Upper lobe of left lung (tissue), 6 donors: ENCODE measurements at regions not wholly inside any gene's neighbourhood (a gene's known extent, or its start where the extent isn't known, plus 50 kb on each side); places are given as distances from the start of the nearest gene placed in this dataset.

Experiments
- ATAC-seq, 2 donors: fragments of 200-7000 bp; cut with Tn5 transposase; one replicate each; pipeline ENCODE4 v1.9.1; 2022; ENCODE audit warnings: mild to moderate bottlenecking in 2 of 2, moderate library complexity in 2 of 2; ENCODE audit not compliant: low FRiP score in 2 of 2
- DNase-seq, 2 donors: peaks; one replicate each; pipeline ENCODE4 v3.0.0-alpha.2; 2019 to 2020
- H3K27ac ChIP-seq, 4 donors: fragments of 200-600 bp; sonication (generic); one replicate each; pipeline ENCODE4 v1.5.1; 2016 to 2019
- H3K27me3 ChIP-seq, 4 donors: fragments of 200-600 bp; sonication (generic); one replicate each; pipeline ENCODE4 v1.5.1; 2017 to 2019
- H3K36me3 ChIP-seq, 4 donors: fragments of 200-600 bp; sonication (generic); one replicate each; pipeline ENCODE4 v1.5.1; 2016 to 2019
- H3K4me1 ChIP-seq, 4 donors: fragments of 200-600 bp; sonication (generic); one replicate each; pipeline ENCODE4 v1.5.1; 2018 to 2019
- H3K4me3 ChIP-seq, 4 donors: fragments of 200-600 bp; sonication (generic); one replicate each; pipeline ENCODE4 v1.5.1; 2017 to 2019; ENCODE audit warnings: mild to moderate bottlenecking in 2 of 4, moderate library complexity in 1 of 4
- H3K9me3 ChIP-seq, 4 donors: fragments of 200-600 bp; sonication (generic); one replicate each; pipeline ENCODE4 v1.5.1; 2018 to 2019
- EP300 ChIP-seq, 4 donors: sonication (generic); formaldehyde crosslinking; IDR thresholded peaks; one replicate each; pipeline ENCODE4 v1.5.1; 2017; ENCODE audit warnings: antibody characterized with exemption in 4 of 4, control low read depth in 2 of 4
- POLR2A ChIP-seq, 4 donors: fragments of 450-650 bp; IDR thresholded peaks; one replicate each; pipeline ENCODE4 v1.5.1; 2016 to 2017; ENCODE audit warnings: antibody characterized with exemption in 4 of 4, mild to moderate bottlenecking in 2 of 4
- POLR2AphosphoS5 ChIP-seq, 2 donors: sonication (generic); formaldehyde crosslinking; IDR thresholded peaks; one replicate each; pipeline ENCODE4 v1.5.1; 2017; ENCODE audit warnings: antibody characterized with exemption in 2 of 2
- WGBS, 2 donors: methylation state at CpG; one replicate each; pipeline ENCODE4 v1.1.5; 2017 to 2018; 5-methylcytosine and 5-hydroxymethylcytosine counted together
- TF ChIP-seq, protein P1 (sequence below), 6 experiments: fragments of 450-650 bp in 4 of 6; fragments of 200-600 bp in 2 of 6; sonication (generic) in 2 of 6; IDR thresholded peaks; one replicate each; pipeline ENCODE4 v1.5.1; 2016 to 2019; ENCODE audit warnings: antibody characterized with exemption in 6 of 6
- donor health status: DM: no; HTN: no; CAD: no; lungs with moderate emphysema.
- donor health status: DM: no; HTN: yes; CAD: no; lungs with severe emphysema.

DNA sequence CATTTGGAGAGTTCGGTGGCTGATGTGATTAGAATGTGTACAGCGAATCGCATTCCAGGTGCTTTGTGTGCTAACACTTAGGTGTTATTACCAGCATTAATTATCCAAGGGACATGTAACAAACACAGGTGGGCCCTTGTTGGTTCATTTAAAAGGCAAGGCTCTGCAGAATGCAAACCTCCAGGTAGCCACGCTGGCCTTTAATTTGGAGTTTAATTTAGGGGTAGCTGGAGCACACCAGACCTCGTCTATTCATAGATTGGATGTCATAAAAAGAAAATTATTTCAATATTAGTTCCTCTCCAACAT is 191.1 kb downstream of the MAT2B start:
- Histone ChIP-seq H3K36me3 (no peaks in the 10 kb centered on the region), H3K9me3 (no peaks in the 10 kb centered on the region), H3K4me1 (no peaks in the 10 kb centered on the region), H3K27me3 (no peaks in the 10 kb centered on the region), H3K27ac (no peak overlapping the region), H3K4me3 (no peak overlapping the region)
- DNase-seq = no peak
- ATAC-seq = no peak
- no peak for TF ChIP-seq POLR2A (IDR thresholded peaks at IDR 0.05)
- WGBS, 2 donors = 24 to 25% methylated on average over 5 of the region's 5 CpGs

DNA sequence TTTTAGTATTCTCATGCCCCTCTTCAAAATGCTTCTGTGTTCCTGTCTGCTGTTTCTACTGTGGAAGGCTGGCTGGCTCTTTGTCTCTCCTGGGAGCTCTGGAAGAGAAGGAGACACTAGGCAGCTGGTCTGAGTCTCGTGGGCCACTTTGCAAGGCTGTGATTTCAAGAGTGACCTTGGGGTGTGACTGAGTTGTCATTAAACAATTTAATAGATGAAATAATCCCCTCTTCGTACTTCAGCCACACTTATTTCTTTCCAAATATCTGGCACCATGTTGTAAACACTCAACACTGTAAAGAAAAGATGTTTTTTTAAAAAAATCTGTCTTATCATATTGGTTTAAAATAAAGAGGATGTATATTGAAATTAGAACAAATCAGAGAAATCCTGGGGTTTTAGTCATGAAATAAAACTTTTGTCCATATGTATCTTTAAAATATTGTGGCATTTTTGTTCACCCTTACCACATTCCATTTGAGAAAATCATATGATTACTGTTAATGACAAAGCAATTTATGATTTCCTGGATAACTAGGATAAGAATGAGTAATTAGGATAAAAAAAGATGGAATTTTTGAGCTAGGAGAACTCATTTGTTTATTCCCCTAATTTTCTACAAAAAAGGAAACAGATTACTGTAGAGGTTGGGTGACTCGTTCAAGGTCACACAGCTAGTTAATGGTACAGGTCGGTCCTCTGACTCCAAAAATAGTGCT is 200.8 kb downstream of the MAT2B start:
- Histone ChIP-seq H3K36me3 (no peaks in the 10 kb centered on the region), H3K4me1 (no peaks in the 10 kb centered on the region), H3K27ac (no peak overlapping the region), H3K27me3 (no peaks in the 10 kb centered on the region), H3K9me3 (no peaks in the 10 kb centered on the region), H3K4me3 (no peak overlapping the region)
- 42 to 53% methylated on average over 4 of the region's 4 CpGs for WGBS, 2 donors
- no peak for ATAC-seq
- TF ChIP-seq POLR2AphosphoS5 (IDR thresholded peaks at IDR 0.05) = no peak
- TF ChIP-seq EP300 (IDR thresholded peaks at IDR 0.05) = no peak
- TF ChIP-seq, protein P1, sequence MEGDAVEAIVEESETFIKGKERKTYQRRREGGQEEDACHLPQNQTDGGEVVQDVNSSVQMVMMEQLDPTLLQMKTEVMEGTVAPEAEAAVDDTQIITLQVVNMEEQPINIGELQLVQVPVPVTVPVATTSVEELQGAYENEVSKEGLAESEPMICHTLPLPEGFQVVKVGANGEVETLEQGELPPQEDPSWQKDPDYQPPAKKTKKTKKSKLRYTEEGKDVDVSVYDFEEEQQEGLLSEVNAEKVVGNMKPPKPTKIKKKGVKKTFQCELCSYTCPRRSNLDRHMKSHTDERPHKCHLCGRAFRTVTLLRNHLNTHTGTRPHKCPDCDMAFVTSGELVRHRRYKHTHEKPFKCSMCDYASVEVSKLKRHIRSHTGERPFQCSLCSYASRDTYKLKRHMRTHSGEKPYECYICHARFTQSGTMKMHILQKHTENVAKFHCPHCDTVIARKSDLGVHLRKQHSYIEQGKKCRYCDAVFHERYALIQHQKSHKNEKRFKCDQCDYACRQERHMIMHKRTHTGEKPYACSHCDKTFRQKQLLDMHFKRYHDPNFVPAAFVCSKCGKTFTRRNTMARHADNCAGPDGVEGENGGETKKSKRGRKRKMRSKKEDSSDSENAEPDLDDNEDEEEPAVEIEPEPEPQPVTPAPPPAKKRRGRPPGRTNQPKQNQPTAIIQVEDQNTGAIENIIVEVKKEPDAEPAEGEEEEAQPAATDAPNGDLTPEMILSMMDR (IDR thresholded peaks at IDR 0.05) = no peak
- TF ChIP-seq POLR2A (IDR thresholded peaks at IDR 0.05) = no peak
- no peak for DNase-seq

DNA sequence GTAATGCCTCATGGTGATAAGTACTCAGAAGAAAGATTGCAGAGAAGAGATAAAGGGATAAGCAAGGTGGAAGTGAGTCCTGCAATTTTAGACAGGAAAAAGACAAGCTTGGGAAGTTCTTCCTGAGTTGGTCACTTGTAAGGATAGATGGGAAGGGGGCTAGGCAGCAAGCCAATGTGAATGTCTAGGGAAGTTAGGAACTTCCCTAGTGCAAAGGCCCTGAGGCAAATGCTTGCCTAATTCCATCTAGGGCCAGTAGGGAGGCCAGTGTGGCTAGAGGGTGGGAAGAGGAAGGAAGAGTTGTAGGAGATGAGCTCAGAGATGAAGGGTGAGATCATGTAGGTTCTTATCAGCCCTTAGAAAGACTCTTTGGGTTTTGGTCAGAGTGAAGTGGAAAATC is 206.6 kb downstream of the MAT2B start:
- Histone ChIP-seq H3K27ac (no peak overlapping the region), H3K4me3 (no peak overlapping the region), H3K4me1 (no peaks in the 10 kb centered on the region), H3K9me3 (no peaks in the 10 kb centered on the region), H3K36me3 (no peaks in the 10 kb centered on the region), H3K27me3 (no peaks in the 10 kb centered on the region)
- TF ChIP-seq POLR2AphosphoS5 (IDR thresholded peaks at IDR 0.05) (no peak), POLR2A (IDR thresholded peaks at IDR 0.05) (no peak), EP300 (IDR thresholded peaks at IDR 0.05) (no peak)
- TF ChIP-seq, protein P1 (IDR thresholded peaks at IDR 0.05) = no peak
- DNase-seq = no peak
- no peak for ATAC-seq

DNA sequence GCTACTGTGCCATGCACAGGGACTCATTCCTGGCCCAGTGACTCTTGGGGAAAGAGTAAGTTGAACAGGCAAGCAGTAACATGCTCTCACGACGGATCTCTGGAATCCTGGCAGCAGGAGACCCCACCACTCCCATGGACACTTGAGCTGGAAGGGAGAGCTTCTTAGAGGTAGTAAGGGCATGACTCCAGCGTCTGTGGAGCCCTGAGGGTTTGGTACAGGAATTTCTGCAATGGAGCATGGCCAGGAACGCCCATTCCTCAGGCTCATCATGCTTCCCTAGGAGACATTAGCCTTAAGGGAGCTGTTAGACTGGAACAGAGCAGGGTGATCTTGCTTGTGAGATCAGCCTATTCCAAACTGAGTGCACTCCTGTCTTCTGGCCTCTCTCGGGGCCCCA is 212.9 kb downstream of the MAT2B start:
- ATAC-seq = no peak
- TF ChIP-seq EP300 (IDR thresholded peaks at IDR 0.05) = no peak
- TF ChIP-seq POLR2A (IDR thresholded peaks at IDR 0.05) = no peak
- TF ChIP-seq, protein P1 (IDR thresholded peaks at IDR 0.05) = no peak
- no peak for TF ChIP-seq POLR2AphosphoS5 (IDR thresholded peaks at IDR 0.05)
- H3K36me3 ChIP-seq = no peaks in the 10 kb centered on the region
- H3K9me3 ChIP-seq = no peaks in the 10 kb centered on the region
- H3K4me3 ChIP-seq = no peak overlapping the region
- H3K4me1 ChIP-seq = no peaks in the 10 kb centered on the region
- no peak for DNase-seq
- H3K27me3 ChIP-seq = no peaks in the 10 kb centered on the region
- H3K27ac ChIP-seq = no peak overlapping the region
- WGBS, 2 donors = 51 to 77% methylated on average over 4 to 5 of the region's 5 CpGs

DNA sequence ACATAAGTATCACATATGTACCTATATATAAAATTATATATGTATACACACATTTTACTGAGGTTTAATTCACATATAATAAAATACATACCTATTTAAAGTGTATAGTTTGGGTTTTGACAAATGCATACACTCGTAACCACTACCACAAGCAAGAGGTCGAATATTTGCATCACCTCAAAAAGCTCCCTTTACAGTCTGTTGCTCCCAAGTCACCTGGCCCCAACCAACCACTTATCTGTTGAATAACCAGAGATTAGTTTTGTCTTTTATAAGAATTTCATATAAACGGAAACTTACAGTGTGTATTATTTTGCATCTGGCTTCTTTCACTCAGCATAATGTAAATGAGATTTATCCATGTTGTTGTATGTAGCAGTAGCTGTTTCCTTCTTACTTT is 218.9 kb downstream of the MAT2B start:
- Histone ChIP-seq H3K4me3 (no peak overlapping the region), H3K36me3 (no peaks in the 10 kb centered on the region), H3K27ac (no peak overlapping the region), H3K4me1 (no peaks in the 10 kb centered on the region), H3K27me3 (no peaks in the 10 kb centered on the region), H3K9me3 (no peaks in the 10 kb centered on the region)
- TF ChIP-seq EP300 (IDR thresholded peaks at IDR 0.05) = no peak
- no peak for TF ChIP-seq POLR2AphosphoS5 (IDR thresholded peaks at IDR 0.05)
- TF ChIP-seq POLR2A (IDR thresholded peaks at IDR 0.05) = no peak
- TF ChIP-seq, protein P1 (IDR thresholded peaks at IDR 0.05) = no peak
- ATAC-seq = no peak
- 76 to 81% methylated on average over 3 of the region's 3 CpGs for WGBS, 2 donors
- DNase-seq = no peak
